Transverse colon (tissue), 3 donors: ENCODE measurements at regions not wholly inside any gene's neighbourhood (a gene's known extent, or its start where the extent isn't known, plus 50 kb on each side); places are given as distances from the start of the nearest gene placed in this dataset.

Experiments used
- EP300 ChIP-seq: sonication (generic); formaldehyde crosslinking; IDR thresholded peaks from one replicate; pipeline ENCODE4 v1.6.1; 2017; ENCODE audit warnings: antibody characterized with exemption, low read depth
- TF ChIP-seq, protein P1 (sequence below), 5 experiments: fragments of 200-600 bp in 3 of 5; fragments of 450-650 bp in 2 of 5; sonication (generic) in 3 of 5; IDR thresholded peaks; 1 replicate in 2 of 5; 2 replicates in 3 of 5; pipeline ENCODE4 v1.5.1; 2016 to 2017; ENCODE audit warnings: antibody characterized with exemption in 5 of 5, inconsistent platforms in 3 of 5, mild to moderate bottlenecking in 2 of 5, moderate library complexity in 1 of 5

DNA sequence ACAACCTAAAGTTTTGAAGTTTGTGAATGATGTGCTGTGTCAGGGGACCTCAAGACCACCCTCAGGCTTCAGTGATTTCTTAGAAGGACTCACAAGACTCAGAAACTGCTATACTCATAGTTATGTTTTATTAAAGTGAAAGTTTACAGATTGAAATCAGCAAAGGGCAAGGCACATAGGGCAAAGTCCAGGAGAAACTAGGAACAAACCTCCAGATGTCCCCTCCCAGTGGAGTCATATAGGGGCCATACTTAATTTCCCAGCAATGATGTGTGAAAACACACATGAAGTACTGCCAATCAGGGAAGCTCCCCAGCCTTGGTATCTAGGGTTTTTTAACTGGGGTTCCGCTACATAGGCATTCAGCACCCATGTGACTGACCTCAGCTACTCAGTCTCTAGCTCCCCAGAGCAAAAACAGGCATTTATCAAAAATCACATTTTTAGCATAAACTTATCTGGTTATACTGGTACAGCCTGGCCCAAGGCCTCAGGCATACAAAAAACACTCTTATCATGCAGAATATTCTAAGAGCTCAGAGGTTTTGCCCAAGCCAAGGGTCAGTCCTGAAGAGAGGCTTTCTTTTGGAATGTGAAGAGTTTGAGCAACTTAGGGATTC, 74.7 kb upstream of the ANKRD55 start:
- TF ChIP-seq, protein P1, sequence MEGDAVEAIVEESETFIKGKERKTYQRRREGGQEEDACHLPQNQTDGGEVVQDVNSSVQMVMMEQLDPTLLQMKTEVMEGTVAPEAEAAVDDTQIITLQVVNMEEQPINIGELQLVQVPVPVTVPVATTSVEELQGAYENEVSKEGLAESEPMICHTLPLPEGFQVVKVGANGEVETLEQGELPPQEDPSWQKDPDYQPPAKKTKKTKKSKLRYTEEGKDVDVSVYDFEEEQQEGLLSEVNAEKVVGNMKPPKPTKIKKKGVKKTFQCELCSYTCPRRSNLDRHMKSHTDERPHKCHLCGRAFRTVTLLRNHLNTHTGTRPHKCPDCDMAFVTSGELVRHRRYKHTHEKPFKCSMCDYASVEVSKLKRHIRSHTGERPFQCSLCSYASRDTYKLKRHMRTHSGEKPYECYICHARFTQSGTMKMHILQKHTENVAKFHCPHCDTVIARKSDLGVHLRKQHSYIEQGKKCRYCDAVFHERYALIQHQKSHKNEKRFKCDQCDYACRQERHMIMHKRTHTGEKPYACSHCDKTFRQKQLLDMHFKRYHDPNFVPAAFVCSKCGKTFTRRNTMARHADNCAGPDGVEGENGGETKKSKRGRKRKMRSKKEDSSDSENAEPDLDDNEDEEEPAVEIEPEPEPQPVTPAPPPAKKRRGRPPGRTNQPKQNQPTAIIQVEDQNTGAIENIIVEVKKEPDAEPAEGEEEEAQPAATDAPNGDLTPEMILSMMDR (IDR thresholded peaks at IDR 0.05) = no peak
- no peak for TF ChIP-seq EP300
